Peyer's patch (tissue), 4 donors: ENCODE measurements at regions not wholly inside any gene's neighbourhood (a gene's known extent, or its start where the extent isn't known, plus 50 kb on each side); places are given as distances from the start of the nearest gene placed in this dataset.

Source experiments
- POLR2A ChIP-seq, 2 donors: fragments of 450-650 bp; IDR thresholded peaks; one replicate each; pipeline ENCODE4 v1.5.1; 2017; ENCODE audit warnings: antibody characterized with exemption in 2 of 2, mild to moderate bottlenecking in 2 of 2, moderate library complexity in 2 of 2
- TF ChIP-seq, protein P1 (sequence below), 6 experiments: fragments of 450-650 bp in 4 of 6; fragments of 200-600 bp in 2 of 6; sonication (generic) in 1 of 6; IDR thresholded peaks; one replicate each; pipeline ENCODE4 v1.5.1; 2017 to 2019; ENCODE audit warnings: antibody characterized with exemption in 6 of 6, mild to moderate bottlenecking in 3 of 6, moderate library complexity in 1 of 6

GRCh38 chr2:185967335-185967734, 228.7 kb downstream of the FSIP2 start:
- TF ChIP-seq POLR2A (IDR thresholded peaks at IDR 0.05): no peak
- TF ChIP-seq, protein P1, sequence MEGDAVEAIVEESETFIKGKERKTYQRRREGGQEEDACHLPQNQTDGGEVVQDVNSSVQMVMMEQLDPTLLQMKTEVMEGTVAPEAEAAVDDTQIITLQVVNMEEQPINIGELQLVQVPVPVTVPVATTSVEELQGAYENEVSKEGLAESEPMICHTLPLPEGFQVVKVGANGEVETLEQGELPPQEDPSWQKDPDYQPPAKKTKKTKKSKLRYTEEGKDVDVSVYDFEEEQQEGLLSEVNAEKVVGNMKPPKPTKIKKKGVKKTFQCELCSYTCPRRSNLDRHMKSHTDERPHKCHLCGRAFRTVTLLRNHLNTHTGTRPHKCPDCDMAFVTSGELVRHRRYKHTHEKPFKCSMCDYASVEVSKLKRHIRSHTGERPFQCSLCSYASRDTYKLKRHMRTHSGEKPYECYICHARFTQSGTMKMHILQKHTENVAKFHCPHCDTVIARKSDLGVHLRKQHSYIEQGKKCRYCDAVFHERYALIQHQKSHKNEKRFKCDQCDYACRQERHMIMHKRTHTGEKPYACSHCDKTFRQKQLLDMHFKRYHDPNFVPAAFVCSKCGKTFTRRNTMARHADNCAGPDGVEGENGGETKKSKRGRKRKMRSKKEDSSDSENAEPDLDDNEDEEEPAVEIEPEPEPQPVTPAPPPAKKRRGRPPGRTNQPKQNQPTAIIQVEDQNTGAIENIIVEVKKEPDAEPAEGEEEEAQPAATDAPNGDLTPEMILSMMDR (IDR thresholded peaks at IDR 0.05): no peak
